HepG2 (cell line): ENCODE measurements at regions not wholly inside any gene's neighbourhood (a gene's known extent, or its start where the extent isn't known, plus 50 kb on each side); places are given as distances from the start of the nearest gene placed in this dataset.

Experiments used
- ATAC-seq: fragments of 200-7000 bp; cut with Tn5 transposase; 3 replicates; pipeline ENCODE4 v1.9.1; 2020; ENCODE audit warnings: mild to moderate bottlenecking, moderate library complexity
- BruUV-seq: library from RNA; stranded (reverse); fragments of 400-500 nt; replicated peaks from 2 replicates; lab custom pipeline; 2021; lab: Mats Ljungman, UMichigan
- CTCF ChIA-PET: fragments of 300-600 bp; formaldehyde crosslinking; extraction: SDS; loops from one replicate; lab custom pipeline; 2021; ENCODE audit warnings: low total read pairs, inconsistent platforms, low intra/inter-chr PET ratio; lab: Yijun Ruan, JAX
- POLR2A ChIA-PET: fragments of 350-600 bp; sonication (Branson Sonifier 250); formaldehyde crosslinking; loops from one replicate; lab custom pipeline; 2020; ENCODE audit warnings: antibody characterized with exemption, inconsistent platforms; lab: Yijun Ruan, JAX
- DNase-seq: peaks from one replicate; pipeline ENCODE4 v3.0.0-alpha.2; 2015; ENCODE audit warnings: low spot score
- FAIRE-seq: peaks from 3 replicates; lab custom pipeline; 2011; peaks lifted over from hg19 to GRCh38; lab: Jason Lieb, UNC
- H2AFZ ChIP-seq: one replicate; pipeline ENCODE4 v1.6.1; 2011; ENCODE audit warnings: low read length, inconsistent platforms
- H3K27ac ChIP-seq: fragments of 300-600 bp; 3 replicates; pipeline ENCODE4 v1.8.0; 2011; ENCODE audit warnings: mixed run types, mild to moderate bottlenecking, mixed read lengths, low read length, inconsistent platforms; ENCODE audit not compliant: insufficient read depth; ENCODE audit errors: extremely low read length
- H3K27me3 ChIP-seq, 2 experiments: fragments of 200-600 bp in 1 of 2; 2 replicates in 1 of 2; 3 replicates in 1 of 2; pipeline versions ENCODE4 v1.6.0 to v1.8.0; 2011; ENCODE audit warnings: low read length in 2 of 2, mild to moderate bottlenecking in 2 of 2, moderate library complexity in 2 of 2, inconsistent platforms in 1 of 2; ENCODE audit not compliant: insufficient read depth in 2 of 2, control insufficient read depth in 1 of 2
- H3K36me3 ChIP-seq, 2 experiments: fragments of 200-600 bp in 1 of 2; replicated peaks in 1 of 2; 2 replicates in 1 of 2; 3 replicates in 1 of 2; pipeline versions ENCODE4 v1.5.1 to v1.8.0; 2011; ENCODE audit warnings: low read length in 2 of 2, inconsistent platforms in 1 of 2; ENCODE audit not compliant: insufficient read depth in 2 of 2, control insufficient read depth in 1 of 2
- H3K4me1 ChIP-seq: 2 replicates; pipeline ENCODE4 v1.5.1; 2012; ENCODE audit warnings: low read length, inconsistent platforms; ENCODE audit not compliant: insufficient read depth
- H3K4me2 ChIP-seq: 2 replicates; pipeline ENCODE4 v1.6.0; 2011; ENCODE audit warnings: low read depth, low read length, inconsistent platforms
- H3K4me3 ChIP-seq, 3 experiments: fragments of 200-600 bp in 1 of 3; sonication (generic), shearing (Covaris generic) in 1 of 3; replicated peaks in 1 of 3; 2 replicates each; pipeline ENCODE4 v1.5.1; 2011 to 2016; ENCODE audit warnings: low read length in 3 of 3, inconsistent platforms in 2 of 3, low read depth in 2 of 3, mild to moderate bottlenecking in 2 of 3, control low read depth in 1 of 3, mixed read lengths in 1 of 3; ENCODE audit not compliant: insufficient read depth in 1 of 3
- H3K79me2 ChIP-seq: one replicate; pipeline ENCODE4 v1.6.1; 2011; ENCODE audit warnings: low read length, inconsistent platforms; ENCODE audit not compliant: insufficient read depth
- H3K9ac ChIP-seq: 2 replicates; pipeline ENCODE4 v1.6.0; 2011; ENCODE audit warnings: mild to moderate bottlenecking, low read depth, low read length, inconsistent platforms; ENCODE audit not compliant: insufficient read depth
- H3K9me3 ChIP-seq: 2 replicates; pipeline ENCODE4 v1.5.1; 2012; ENCODE audit warnings: mild to moderate bottlenecking, low read length
- H4K20me1 ChIP-seq: 2 replicates; pipeline ENCODE4 v1.6.0; 2011; ENCODE audit warnings: inconsistent platforms, mild to moderate bottlenecking, low read length, moderate library complexity; ENCODE audit not compliant: insufficient read depth
- EHMT2 ChIP-seq: fragments of 200-600 bp; sonication (generic); IDR thresholded peaks from 2 replicates; pipeline ENCODE4 v1.7.0; 2017; ENCODE audit warnings: antibody characterized with exemption, low read depth, low read length, borderline replicate concordance
- HNRNPL ChIP-seq: fragments of 200-400 bp; formaldehyde crosslinking; IDR thresholded peaks from 2 replicates; pipeline ENCODE4 v1.6.1; 2017; ENCODE audit warnings: mild to moderate bottlenecking, low read depth, low read length
- IKZF4 ChIP-seq: sonication (generic); formaldehyde crosslinking; IDR thresholded peaks from 2 replicates; pipeline ENCODE4 v1.5.1; 2020; ENCODE audit warnings: borderline replicate concordance, mild to moderate bottlenecking, low read depth, missing genetic modification reagents; ENCODE audit errors: not compliant biosample characterization
- ISL2 ChIP-seq: sonication (generic); formaldehyde crosslinking; IDR thresholded peaks from 2 replicates; pipeline ENCODE4 v1.5.0; 2020; ENCODE audit warnings: missing genetic modification reagents
- POGZ ChIP-seq: sonication (generic); formaldehyde crosslinking; IDR thresholded peaks from 2 replicates; pipeline ENCODE4 v1.4.0; 2020; ENCODE audit warnings: mild to moderate bottlenecking, missing genetic modification reagents
- SMAD3 ChIP-seq: sonication (generic); formaldehyde crosslinking; IDR thresholded peaks from 2 replicates; pipeline ENCODE4 v1.4.0; 2020; ENCODE audit warnings: missing genetic modification reagents
- SNAPC2 ChIP-seq: sonication (generic); formaldehyde crosslinking; IDR thresholded peaks from 2 replicates; pipeline ENCODE4 v1.8.1; 2022; ENCODE audit warnings: mild to moderate bottlenecking, missing genetic modification reagents
- ZBTB2 ChIP-seq: sonication (generic); formaldehyde crosslinking; IDR thresholded peaks from 2 replicates; pipeline ENCODE4 v1.8.0; 2022; ENCODE audit warnings: low read depth, missing genetic modification reagents
- ZKSCAN1 ChIP-seq: fragments of 150-350 bp; IDR thresholded peaks from 2 replicates; pipeline ENCODE4 v1.6.1; 2014; ENCODE audit warnings: low read length
- ZNF333 ChIP-seq: sonication (generic); formaldehyde crosslinking; IDR thresholded peaks from 2 replicates; pipeline ENCODE4 v1.4.0; 2020; ENCODE audit warnings: mild to moderate bottlenecking, missing genetic modification reagents, borderline replicate concordance
- ZNF446 ChIP-seq: sonication (generic); formaldehyde crosslinking; IDR thresholded peaks from 2 replicates; pipeline ENCODE4 v1.5.0; 2020; ENCODE audit warnings: mild to moderate bottlenecking, missing genetic modification reagents
- ZNF546 ChIP-seq: sonication (generic); formaldehyde crosslinking; conservative IDR thresholded peaks from 2 replicates; pipeline ENCODE4 v1.8.1; 2023; ENCODE audit warnings: mild to moderate bottlenecking, missing genetic modification reagents
- ZNF557 ChIP-seq: sonication (generic); formaldehyde crosslinking; IDR thresholded peaks from 2 replicates; pipeline ENCODE4 v1.4.0; 2020; ENCODE audit warnings: missing genetic modification reagents
- ZNF792 ChIP-seq: IDR thresholded peaks from 2 replicates; pipeline ENCODE4 v1.6.1; 2016
- ZSCAN31 ChIP-seq: sonication (generic); formaldehyde crosslinking; IDR thresholded peaks from 2 replicates; pipeline ENCODE4 v1.5.0; 2020; ENCODE audit warnings: low read depth, mild to moderate bottlenecking, missing genetic modification reagents
- WGBS: methylation state at CpG from one replicate; pipeline ENCODE4 v1.1.6; 2017; ENCODE audit warnings: low lambda C conversion rate; 5-methylcytosine and 5-hydroxymethylcytosine counted together
- in situ Hi-C: cut with HindIII; loops from 2 replicates; pipeline ENCODE4 v1.10.0; 2017; ENCODE audit warnings: low pct_unique_long_range_greater_than_20kb; ENCODE audit not compliant: extremely low pct_ligation_motif_present
- intact Hi-C: fragments of 100-400 bp; cut with micrococcal nuclease; formaldehyde crosslinking; loops from one replicate; pipeline ENCODE4 v1.10.0; 2022; ENCODE audit not compliant: unreplicated experiment
- TF ChIP-seq, protein P1 (sequence below): sonication (generic); formaldehyde crosslinking; IDR thresholded peaks from 2 replicates; pipeline ENCODE4 v1.5.1; 2020; ENCODE audit warnings: missing genetic modification reagents, mild to moderate bottlenecking, borderline replicate concordance
- TF ChIP-seq, protein P2 (sequence below): sonication (generic); formaldehyde crosslinking; IDR thresholded peaks from 2 replicates; pipeline ENCODE4 v1.4.0; 2020; ENCODE audit warnings: mild to moderate bottlenecking, missing genetic modification reagents

DNA sequence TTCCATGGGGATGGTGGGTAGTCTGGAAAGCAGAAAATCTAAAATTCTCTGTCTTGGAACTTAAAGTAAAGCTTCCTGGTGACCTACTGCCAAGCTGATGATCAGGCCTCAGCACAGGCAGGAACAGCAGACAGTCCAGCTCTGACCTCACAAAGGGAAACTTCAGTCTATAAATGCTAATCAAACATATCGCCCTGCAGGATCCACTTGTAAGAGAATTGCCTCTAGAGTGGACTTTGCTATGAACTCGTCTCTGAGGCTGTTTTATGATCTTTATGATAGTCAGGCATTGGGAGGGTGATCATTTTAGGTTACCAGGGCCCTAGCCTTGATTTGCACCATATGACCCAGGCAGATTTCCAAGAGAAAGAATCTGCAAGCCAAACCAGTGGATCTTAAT lies 67.6 kb upstream of the SELENOP start:
- H3K9me3 ChIP-seq: no peaks in the 10 kb centered on the region
- intact Hi-C loops: loop anchor here (2.0 kb wide), 1 partner anchor 32 kb away; no protein-coding TSS in a partner anchor
- H3K27me3 ChIP-seq: no peaks in the 10 kb centered on the region
- no peaks in the 10 kb centered on the region for H3K36me3 ChIP-seq
- ChIA-PET CTCF (no interaction called here), POLR2A (interaction anchor here (1.4 to 13.5 kb wide), 3 partner anchors 22 to 75 kb away, joined by 3 to 263 read pairs (median 97); partner anchors contain the start of gene SELENOP)
- FAIRE-seq (no peak), ATAC-seq (no peak), DNase-seq (no peak)
- H3K27ac ChIP-seq: peak overlapping the region; percentile 99
- in situ Hi-C loops: loop anchor here (5.0 kb wide), 1 partner anchor 57 kb away; no protein-coding TSS in a partner anchor
- H3K4me3 ChIP-seq: no peak overlapping the region; a peak in 1 of 6 replicates
- H3K4me2 ChIP-seq: peak overlapping the region; percentile 83
- 57% methylated on average over 2 of the region's 2 CpGs for WGBS
- no TSS peak for BruUV-seq
- no peak overlapping the region for H2AFZ ChIP-seq
- H3K9ac ChIP-seq: no peak overlapping the region
- H4K20me1 ChIP-seq: no peaks in the 10 kb centered on the region
- H3K4me1 ChIP-seq: peaks cover 94% of the 10 kb centered on the region
- peaks cover 68% of the 10 kb centered on the region for H3K79me2 ChIP-seq
- TF ChIP-seq EHMT2: no peak
- no peak for TF ChIP-seq ZNF557 (CRISPR knock-in tag)
- no peak for TF ChIP-seq ZKSCAN1
- TF ChIP-seq SNAPC2: no peak
- no peak for TF ChIP-seq SMAD3
- TF ChIP-seq, protein P1, sequence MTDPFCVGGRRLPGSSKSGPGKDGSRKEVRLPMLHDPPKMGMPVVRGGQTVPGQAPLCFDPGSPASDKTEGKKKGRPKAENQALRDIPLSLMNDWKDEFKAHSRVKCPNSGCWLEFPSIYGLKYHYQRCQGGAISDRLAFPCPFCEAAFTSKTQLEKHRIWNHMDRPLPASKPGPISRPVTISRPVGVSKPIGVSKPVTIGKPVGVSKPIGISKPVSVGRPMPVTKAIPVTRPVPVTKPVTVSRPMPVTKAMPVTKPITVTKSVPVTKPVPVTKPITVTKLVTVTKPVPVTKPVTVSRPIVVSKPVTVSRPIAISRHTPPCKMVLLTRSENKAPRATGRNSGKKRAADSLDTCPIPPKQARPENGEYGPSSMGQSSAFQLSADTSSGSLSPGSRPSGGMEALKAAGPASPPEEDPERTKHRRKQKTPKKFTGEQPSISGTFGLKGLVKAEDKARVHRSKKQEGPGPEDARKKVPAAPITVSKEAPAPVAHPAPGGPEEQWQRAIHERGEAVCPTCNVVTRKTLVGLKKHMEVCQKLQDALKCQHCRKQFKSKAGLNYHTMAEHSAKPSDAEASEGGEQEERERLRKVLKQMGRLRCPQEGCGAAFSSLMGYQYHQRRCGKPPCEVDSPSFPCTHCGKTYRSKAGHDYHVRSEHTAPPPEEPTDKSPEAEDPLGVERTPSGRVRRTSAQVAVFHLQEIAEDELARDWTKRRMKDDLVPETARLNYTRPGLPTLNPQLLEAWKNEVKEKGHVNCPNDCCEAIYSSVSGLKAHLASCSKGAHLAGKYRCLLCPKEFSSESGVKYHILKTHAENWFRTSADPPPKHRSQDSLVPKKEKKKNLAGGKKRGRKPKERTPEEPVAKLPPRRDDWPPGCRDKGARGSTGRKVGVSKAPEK (CRISPR knock-in tag): no peak
- TF ChIP-seq, protein P2, sequence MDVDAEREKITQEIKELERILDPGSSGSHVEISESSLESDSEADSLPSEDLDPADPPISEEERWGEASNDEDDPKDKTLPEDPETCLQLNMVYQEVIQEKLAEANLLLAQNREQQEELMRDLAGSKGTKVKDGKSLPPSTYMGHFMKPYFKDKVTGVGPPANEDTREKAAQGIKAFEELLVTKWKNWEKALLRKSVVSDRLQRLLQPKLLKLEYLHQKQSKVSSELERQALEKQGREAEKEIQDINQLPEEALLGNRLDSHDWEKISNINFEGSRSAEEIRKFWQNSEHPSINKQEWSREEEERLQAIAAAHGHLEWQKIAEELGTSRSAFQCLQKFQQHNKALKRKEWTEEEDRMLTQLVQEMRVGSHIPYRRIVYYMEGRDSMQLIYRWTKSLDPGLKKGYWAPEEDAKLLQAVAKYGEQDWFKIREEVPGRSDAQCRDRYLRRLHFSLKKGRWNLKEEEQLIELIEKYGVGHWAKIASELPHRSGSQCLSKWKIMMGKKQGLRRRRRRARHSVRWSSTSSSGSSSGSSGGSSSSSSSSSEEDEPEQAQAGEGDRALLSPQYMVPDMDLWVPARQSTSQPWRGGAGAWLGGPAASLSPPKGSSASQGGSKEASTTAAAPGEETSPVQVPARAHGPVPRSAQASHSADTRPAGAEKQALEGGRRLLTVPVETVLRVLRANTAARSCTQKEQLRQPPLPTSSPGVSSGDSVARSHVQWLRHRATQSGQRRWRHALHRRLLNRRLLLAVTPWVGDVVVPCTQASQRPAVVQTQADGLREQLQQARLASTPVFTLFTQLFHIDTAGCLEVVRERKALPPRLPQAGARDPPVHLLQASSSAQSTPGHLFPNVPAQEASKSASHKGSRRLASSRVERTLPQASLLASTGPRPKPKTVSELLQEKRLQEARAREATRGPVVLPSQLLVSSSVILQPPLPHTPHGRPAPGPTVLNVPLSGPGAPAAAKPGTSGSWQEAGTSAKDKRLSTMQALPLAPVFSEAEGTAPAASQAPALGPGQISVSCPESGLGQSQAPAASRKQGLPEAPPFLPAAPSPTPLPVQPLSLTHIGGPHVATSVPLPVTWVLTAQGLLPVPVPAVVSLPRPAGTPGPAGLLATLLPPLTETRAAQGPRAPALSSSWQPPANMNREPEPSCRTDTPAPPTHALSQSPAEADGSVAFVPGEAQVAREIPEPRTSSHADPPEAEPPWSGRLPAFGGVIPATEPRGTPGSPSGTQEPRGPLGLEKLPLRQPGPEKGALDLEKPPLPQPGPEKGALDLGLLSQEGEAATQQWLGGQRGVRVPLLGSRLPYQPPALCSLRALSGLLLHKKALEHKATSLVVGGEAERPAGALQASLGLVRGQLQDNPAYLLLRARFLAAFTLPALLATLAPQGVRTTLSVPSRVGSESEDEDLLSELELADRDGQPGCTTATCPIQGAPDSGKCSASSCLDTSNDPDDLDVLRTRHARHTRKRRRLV: no peak
- no peak for TF ChIP-seq ISL2 (CRISPR knock-in tag)
- TF ChIP-seq ZNF546 (CRISPR knock-in tag): no peak
- no peak for TF ChIP-seq ZNF792
- no peak for TF ChIP-seq ZNF333 (CRISPR knock-in tag)
- no peak for TF ChIP-seq ZNF446 (CRISPR knock-in tag)
- no peak for TF ChIP-seq ZBTB2 (CRISPR knock-in tag)
- no peak for TF ChIP-seq HNRNPL
- TF ChIP-seq IKZF4 (CRISPR knock-in tag): no peak
- TF ChIP-seq POGZ (CRISPR knock-in tag): no peak
- TF ChIP-seq ZSCAN31 (CRISPR knock-in tag): no peak
